GM18499 (cell line): ENCODE measurements at regions not wholly inside any gene's neighbourhood (a gene's known extent, or its start where the extent isn't known, plus 50 kb on each side); places are given as distances from the start of the nearest gene placed in this dataset.

Experiments
- ATAC-seq: cut with Tn5 transposase; IDR thresholded peaks from one replicate; pipeline ENCODE4 v1.9.1; 2021; ENCODE audit warnings: moderate number of reproducible peaks; ENCODE audit not compliant: insufficient read depth, unreplicated experiment

- no peak for ATAC-seq
These were observed 421.4 kb upstream of the ZWINT start for GRCh38 chr10:56782503-56782902.

DNA sequence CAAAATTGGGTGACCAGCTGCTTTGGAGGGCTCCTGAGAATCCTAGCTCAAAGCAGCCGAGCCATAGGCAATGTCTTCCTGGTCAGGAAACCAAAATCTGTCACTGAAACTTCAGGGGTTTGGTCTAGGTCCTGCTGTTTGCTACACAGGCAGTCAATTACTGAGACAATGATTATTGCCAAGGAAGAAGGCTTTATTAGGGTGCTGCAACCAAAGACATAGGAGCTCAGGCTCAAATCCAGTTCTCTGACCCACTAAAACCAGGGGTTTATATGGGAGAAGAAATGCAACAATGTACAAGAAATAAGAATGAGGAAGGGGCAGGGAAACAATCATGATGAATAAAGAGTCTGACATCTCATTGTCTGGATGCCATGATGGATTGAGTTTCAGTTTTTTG is 410.3 kb upstream of the ZWINT start:
- no peak for ATAC-seq

DNA sequence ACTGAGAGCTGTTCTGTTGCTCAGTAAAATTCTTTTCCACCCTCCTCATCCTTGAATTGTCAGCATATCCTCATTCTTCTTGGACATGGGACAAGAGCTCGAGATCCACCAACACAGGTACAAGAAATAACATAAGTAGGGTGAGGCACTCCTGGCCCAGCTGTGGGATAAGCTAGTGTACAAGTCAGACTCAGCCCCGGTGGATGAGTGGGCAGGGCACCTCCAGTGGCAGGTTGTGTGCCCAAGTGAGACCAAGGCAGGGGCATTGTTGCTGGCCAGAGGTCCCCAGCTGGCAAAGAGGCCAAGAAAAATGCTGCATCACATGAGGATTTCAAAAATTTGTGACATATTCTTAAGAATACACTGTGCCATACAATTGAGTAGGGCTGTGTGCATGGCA is 402.0 kb upstream of the ZWINT start:
- ATAC-seq: no peak

DNA sequence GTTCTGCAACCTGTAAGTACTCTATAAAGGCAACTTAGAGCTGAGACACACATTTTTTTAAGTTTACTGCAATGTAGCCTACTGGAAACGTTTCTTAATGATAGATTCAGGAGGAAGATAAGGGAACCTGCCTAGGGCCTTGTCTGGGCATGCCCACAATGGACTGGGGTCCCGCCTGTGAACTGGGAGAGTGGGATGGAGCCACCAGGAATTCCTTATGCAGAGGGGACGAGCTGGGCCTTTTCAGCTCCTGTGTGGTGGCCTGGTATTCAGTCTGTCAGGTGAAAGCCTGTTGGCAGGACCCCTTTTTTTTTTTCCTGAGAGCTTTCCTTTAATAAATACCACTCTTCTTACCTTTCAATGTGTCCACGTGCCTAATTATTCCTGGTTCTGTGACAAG is 384.4 kb upstream of the ZWINT start:
- ATAC-seq: no peak

- no peak for ATAC-seq
These were observed 367.3 kb upstream of the ZWINT start for GRCh38 chr10:56728349-56728748.

- ATAC-seq: no peak
These were observed 361.9 kb upstream of the ZWINT start for GRCh38 chr10:56722912-56723311.

DNA sequence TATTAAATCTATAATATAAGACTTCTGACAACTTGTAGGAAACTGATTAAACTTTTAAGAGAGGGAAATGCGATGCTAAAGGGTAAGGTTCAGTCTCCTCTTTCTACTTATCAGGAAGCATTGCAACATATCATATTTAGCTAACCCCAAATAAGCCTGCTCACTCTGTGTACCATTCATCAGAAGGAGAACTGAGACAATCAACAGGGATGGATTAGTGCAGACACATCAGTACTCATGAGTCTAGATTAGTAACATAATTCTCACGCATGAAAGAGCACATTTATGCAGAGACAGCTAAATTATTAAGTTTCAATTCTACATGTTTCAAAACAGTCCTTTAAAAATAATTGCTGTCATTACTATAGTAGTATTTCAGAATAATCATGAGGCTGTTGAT is 354.2 kb upstream of the ZWINT start:
- ATAC-seq: no peak

DNA sequence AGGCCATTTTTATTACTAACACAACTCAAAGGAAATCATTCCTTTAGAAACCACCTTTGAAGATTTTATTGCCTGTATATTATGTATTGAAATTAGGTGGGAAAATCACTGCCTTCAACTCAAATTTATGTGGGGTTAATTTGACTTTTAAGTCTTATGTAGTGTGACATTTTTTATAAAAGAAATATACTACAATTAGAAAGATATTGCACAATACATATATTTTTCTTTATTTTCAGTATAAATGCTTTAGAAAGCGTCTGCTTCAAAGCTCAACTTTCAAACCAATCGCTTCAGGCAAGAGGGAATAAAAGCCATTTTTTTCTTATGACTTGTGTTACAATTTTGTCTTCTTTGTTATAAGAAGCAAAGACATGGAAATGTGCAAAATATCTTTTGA is 337.4 kb upstream of the ZWINT start:
- no peak for ATAC-seq

DNA sequence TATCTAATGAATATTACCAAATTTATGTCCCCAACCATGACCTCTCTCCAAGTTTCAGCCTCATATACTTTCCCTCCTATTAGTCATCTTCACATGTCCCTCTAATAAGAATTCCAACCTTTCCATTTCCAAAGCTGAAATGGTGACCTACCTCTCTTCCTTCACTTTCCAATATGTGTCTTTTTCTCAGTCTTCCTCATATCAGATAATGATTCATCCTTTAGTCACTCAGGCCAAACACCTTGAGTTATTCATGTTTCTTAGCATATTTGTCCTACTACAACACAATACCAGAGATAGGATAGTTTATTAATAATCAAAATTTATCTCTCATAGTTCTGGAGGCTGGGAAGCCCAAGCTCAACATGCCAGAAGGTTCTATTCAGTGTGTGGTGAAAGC is 318.5 kb upstream of the ZWINT start:
- no peak for ATAC-seq

DNA sequence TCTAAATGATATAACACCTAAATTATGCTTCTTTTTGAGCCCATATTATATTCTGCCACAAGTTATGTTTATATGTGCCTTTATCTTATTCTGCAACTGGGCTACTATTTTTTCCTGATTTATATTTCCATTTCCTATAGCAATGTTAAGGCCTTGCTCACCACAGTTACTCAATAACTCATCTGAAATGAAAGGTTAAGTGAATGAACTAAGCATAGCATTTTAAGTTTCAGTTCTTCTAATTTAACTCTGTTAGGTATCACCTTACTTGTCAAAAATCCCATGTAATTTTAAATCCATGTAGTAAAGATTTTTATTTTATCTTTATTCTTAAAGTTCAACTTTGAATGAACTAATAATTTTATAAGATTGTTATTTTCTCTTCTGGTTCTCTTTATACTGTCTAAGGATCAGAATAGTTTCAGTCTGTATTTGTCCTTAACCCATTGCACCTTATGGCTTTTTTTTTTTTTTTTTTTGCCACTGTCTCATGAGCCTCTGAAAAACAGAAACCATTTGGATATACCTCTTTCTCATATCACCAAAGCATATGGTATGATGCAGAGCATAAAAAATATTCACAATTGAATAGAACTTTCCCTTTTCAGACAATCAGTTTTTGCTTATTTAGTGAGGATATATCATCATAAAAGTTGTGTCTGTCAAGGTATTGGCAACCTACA is 301.8 kb upstream of the ZWINT start:
- peak; percentile 93 for ATAC-seq

DNA sequence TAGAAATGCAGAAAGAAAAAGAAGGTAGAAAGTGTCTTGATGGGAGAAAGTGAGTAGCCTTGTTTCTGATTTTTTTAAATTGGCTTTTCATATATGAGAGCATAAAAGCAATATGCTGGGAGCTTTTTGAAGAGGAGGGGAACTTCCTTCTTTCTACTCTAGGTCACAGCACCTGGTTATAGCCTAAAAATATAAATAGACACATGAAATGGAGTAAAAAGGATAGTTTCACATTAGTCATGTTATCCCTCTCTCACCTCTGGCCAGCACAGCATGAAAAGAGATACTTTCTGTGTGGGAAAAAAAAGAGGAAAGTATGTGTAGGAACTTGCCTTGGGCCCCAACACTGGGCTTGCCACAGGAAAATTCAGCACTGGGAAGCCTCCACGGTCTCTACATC is 292.2 kb upstream of the ZWINT start:
- no peak for ATAC-seq

- no peak for ATAC-seq
These were observed 285.5 kb upstream of the ZWINT start for GRCh38 chr10:56646329-56647111.

DNA sequence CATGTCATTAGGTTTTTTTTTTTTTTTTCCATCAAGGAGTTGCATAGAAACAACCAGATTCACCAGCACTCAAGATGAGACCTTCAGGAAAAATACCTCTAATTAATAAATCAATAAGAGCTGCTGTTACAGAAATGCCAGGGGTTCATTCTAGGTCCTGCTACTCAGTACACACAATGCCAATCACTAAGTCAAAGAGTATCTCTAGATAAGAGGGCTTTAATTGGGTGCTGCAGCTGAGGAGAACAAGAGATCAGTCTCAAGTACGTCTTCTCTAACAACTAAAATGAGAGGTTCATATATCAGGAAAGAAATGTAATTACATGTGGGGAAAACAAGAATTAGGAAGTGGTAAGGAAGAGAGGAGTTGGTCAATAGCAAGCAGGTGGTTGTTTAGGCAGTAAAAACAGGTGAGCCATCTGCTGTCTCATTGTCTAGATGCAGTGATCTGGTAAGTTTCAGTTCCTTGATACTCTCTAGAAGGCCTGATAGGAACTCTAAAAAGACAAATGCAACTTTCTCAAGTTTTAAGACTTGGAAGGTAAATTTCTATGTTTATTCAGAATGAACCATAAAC is 272.9 kb upstream of the ZWINT start:
- peak; percentile 100 for ATAC-seq

DNA sequence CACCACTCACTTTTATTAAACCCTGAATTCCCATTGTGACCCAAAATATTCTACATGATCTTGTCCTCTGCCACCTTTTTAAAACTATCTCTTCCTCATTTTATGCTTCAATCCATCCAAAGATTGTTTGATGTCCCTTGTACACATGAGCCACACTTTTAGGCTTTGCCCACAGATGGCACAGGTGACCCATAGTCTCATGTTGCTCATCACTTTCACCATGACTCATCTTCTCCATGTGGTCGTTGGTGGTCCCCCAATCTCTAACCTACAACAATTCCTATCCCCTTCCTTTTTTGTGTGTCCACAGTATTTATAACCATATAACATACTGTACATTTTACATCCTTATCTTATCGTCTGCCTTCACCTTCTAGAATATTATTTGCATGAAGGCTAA is 271.5 kb upstream of the ZWINT start:
- no peak for ATAC-seq

GRCh38 chr10:56624082-56624481 is 263.0 kb upstream of the ZWINT start:
- no peak for ATAC-seq

DNA sequence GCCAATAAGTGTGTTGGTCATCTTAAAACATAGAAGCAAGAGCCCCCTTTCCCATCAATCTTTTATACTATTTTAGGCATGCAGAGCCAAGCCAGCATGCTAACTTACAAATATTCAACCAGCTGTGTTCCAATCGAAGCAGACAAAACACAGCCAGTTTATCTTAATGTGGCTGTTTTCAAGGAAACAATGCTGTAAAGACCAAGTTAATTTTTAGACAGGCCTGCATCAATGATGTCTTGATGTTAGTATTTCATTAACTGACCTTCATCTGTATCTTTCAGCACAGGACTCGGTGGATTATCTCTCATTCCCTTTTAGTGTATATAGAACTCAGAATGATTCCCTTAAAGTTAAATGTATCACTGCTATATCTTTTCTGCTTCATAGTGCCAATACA is 262.0 kb upstream of the ZWINT start:
- ATAC-seq: no peak

DNA sequence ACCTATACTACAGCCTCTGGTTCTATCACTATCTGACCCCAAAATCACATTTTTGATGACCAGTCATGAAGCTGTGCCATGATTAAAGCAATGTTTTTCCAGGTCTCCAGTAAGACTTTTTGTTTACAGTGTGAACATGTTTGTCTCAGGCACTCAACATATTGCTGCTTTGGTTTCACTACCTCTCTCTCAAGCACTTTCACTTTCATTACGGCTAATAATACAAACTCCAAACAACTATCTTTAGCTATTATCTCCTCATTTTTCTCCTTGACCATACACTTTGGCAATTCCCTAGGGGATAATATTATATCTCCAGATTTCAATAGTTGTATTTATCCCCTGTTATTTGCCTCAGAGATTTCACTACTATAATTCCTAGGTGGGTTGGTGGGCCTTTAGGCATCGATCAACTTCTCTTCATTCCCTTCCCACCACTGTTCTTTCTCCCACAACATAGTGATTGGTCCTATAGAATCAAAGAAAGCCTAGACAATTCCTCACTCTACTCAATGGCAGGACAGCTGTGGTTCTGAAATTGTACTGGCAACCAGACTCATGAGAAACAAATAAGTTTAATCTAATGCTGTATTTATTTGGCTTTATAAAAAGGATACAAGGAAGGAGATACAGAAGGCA is 261.4 kb upstream of the ZWINT start:
- peak; percentile 78 for ATAC-seq

- no peak for ATAC-seq
These were observed 245.1 kb upstream of the ZWINT start for GRCh38 chr10:56606202-56606601.

DNA sequence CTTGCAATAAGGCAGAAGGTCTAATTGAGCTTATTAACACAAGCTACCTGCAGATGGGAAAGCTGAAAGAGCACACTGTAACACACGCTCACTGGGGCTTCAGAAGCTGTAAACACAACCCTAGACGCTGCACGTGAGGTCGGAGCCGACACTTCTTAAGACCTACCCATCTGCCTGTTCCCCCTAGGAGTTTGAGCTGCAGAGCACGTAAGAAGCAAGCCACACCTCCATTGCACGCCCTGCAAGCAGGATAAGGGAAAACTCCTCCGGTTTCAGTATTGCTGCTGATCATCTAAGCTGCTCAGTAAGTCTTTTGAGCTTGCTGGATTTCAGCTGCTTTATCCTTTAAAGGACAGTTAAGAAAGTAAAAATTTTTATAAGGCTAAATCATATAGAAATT is 244.0 kb upstream of the ZWINT start:
- no peak for ATAC-seq

- ATAC-seq: no peak
These were observed 243.6 kb upstream of the ZWINT start for GRCh38 chr10:56604624-56605023.

- ATAC-seq: no peak
These were observed 238.1 kb upstream of the ZWINT start for GRCh38 chr10:56599201-56599600.
